Lower leg skin (tissue), 3 donors: ENCODE measurements at regions not wholly inside any gene's neighbourhood (a gene's known extent, or its start where the extent isn't known, plus 50 kb on each side); places are given as distances from the start of the nearest gene placed in this dataset.

Source experiments
- CTCF ChIP-seq, 3 donors: fragments of 450-650 bp; IDR thresholded peaks; one replicate each; pipeline ENCODE4 v1.5.1; 2016; ENCODE audit warnings: antibody characterized with exemption in 3 of 3, mild to moderate bottlenecking in 3 of 3, moderate library complexity in 2 of 3
- POLR2A ChIP-seq, 2 donors: fragments of 450-650 bp; IDR thresholded peaks; one replicate each; pipeline ENCODE4 v1.6.1; 2016 to 2017; ENCODE audit warnings: antibody characterized with exemption in 2 of 2, mild to moderate bottlenecking in 1 of 2, moderate library complexity in 1 of 2

GRCh38 chr6:126625019-126625418 is 285.1 kb downstream of the CENPW start:
- TF ChIP-seq CTCF (IDR thresholded peaks at IDR 0.05), result no peak
- no peak for TF ChIP-seq POLR2A (IDR thresholded peaks at IDR 0.05)
